ENCODE measurements at regions not wholly inside any gene's neighbourhood (a gene's known extent, or its start where the extent isn't known, plus 50 kb on each side); places are given as distances from the start of the nearest gene placed in this dataset.

GRCh38 chr15:47650564-47650963 is 66.7 kb upstream of the SEMA6D start:
- no peak for TF ChIP-seq CTCF (conservative IDR thresholded peaks at IDR 0.05 in 1 of 2, IDR thresholded peaks at IDR 0.05 in 1 of 2; ENCODE audit: extremely low read depth in 1 of 2, insufficient read depth in 1 of 2, low read depth in 1 of 2, low read length in 2 of 2)
- TF ChIP-seq EZH2 (IDR thresholded peaks at IDR 0.05; ENCODE audit: borderline replicate concordance, low read length), result no peak
